ENCODE measurements at regions not wholly inside any gene's neighbourhood (a gene's known extent, or its start where the extent isn't known, plus 50 kb on each side); places are given as distances from the start of the nearest gene placed in this dataset.

DNA sequence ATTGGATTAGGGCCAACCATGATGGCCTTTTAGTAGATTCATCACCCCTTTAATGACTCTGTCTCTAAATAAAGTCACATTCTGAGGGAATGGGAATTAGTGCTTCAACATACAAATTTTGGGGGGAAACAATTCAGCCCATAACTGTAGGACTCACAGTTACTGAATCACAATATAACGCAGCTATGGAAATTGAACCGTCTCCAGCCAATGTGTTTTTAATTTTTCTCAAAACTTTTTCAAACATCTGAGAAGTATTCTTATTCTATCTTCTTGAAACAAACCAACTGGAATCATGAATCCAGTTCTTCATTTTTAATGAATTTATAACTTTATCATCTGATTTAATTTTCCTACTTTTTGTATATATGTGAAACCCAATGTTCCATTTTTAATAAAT lies 373.1 kb upstream of the SYT4 start:
- TF ChIP-seq POLR2AphosphoS5 (IDR thresholded peaks at IDR 0.05; ENCODE audit: low read depth, low read length) (no peak), POLR2A (IDR thresholded peaks at IDR 0.05; ENCODE audit: low read depth, low read length) (no peak)
